Stimulated activated CD4-positive, alpha-beta T cell treated with anti-CD3 and anti-CD28 coated beads, TNF-alpha, amount 100 ng/mL, for 24 hours (primary cell): ENCODE measurements at regions not wholly inside any gene's neighbourhood (a gene's known extent, or its start where the extent isn't known, plus 50 kb on each side); places are given as distances from the start of the nearest gene placed in this dataset.

Experiments used
- DNase-seq, 3 experiments: peaks; one replicate each; pipeline ENCODE4 v3.0.0-alpha.2; 2020; ENCODE audit warnings: low read depth in 3 of 3

GRCh38 chr3:87044409-87044808, 53.5 kb upstream of the VGLL3 start:
- no peak for DNase-seq

GRCh38 chr3:87041191-87041590, 50.2 kb upstream of the VGLL3 start:
- no peak for DNase-seq
